ENCODE measurements at regions not wholly inside any gene's neighbourhood (a gene's known extent, or its start where the extent isn't known, plus 50 kb on each side); places are given as distances from the start of the nearest gene placed in this dataset.

GRCh38 chr1:193519922-193520321, 333.5 kb upstream of the B3GALT2 start:
- TF ChIP-seq POLR2AphosphoS5 (IDR thresholded peaks at IDR 0.05), result no peak
- TF ChIP-seq CTCF (IDR thresholded peaks at IDR 0.05), result no peak
- TF ChIP-seq POLR2A (IDR thresholded peaks at IDR 0.05), result no peak
